ENCODE measurements at regions not wholly inside any gene's neighbourhood (a gene's known extent, or its start where the extent isn't known, plus 50 kb on each side); places are given as distances from the start of the nearest gene placed in this dataset.
A peak's percentile ranks its signal among the peaks of the same experiment; 100 is the strongest.

- DNase-seq = no peak
Observed at GRCh38 chr15:39161096-39161495, 419.8 kb upstream of the THBS1 start.

- DNase-seq = no peak
Observed at GRCh38 chr15:39165020-39165706, 415.7 kb upstream of the THBS1 start.

- no peak for DNase-seq
Observed at GRCh38 chr15:39167164-39168058, 413.5 kb upstream of the THBS1 start.

GRCh38 chr15:39171944-39172368 is 408.9 kb upstream of the THBS1 start:
- DNase-seq = peak; percentile 94

GRCh38 chr15:39172380-39173281 is 408.2 kb upstream of the THBS1 start:
- peak; percentile 14 for DNase-seq

GRCh38 chr15:39173426-39173825 is 407.5 kb upstream of the THBS1 start:
- no peak for DNase-seq

- no peak for DNase-seq
Observed at GRCh38 chr15:39174332-39174731, 406.5 kb upstream of the THBS1 start.

GRCh38 chr15:39176030-39176429 is 404.8 kb upstream of the THBS1 start:
- no peak for DNase-seq

- DNase-seq = no peak
Observed at GRCh38 chr15:39177561-39177960, 403.3 kb upstream of the THBS1 start.

GRCh38 chr15:39180030-39180429 is 400.8 kb upstream of the THBS1 start:
- no peak for DNase-seq

GRCh38 chr15:39180483-39180933 is 400.4 kb upstream of the THBS1 start:
- no peak for DNase-seq

GRCh38 chr15:39181056-39181747 is 399.7 kb upstream of the THBS1 start:
- no peak for DNase-seq

GRCh38 chr15:39181940-39182339 is 398.9 kb upstream of the THBS1 start:
- no peak for DNase-seq

GRCh38 chr15:39183164-39183881 is 397.6 kb upstream of the THBS1 start:
- DNase-seq = no peak

- DNase-seq = no peak
Observed at GRCh38 chr15:39184701-39185390, 396.0 kb upstream of the THBS1 start.

- no peak for DNase-seq
Observed at GRCh38 chr15:39188314-39188713, 392.6 kb upstream of the THBS1 start.

- DNase-seq = no peak
Observed at GRCh38 chr15:39188930-39189329, 391.9 kb upstream of the THBS1 start.

GRCh38 chr15:39191871-39192291 is 389.0 kb upstream of the THBS1 start:
- DNase-seq = no peak

GRCh38 chr15:39192351-39192750 is 388.5 kb upstream of the THBS1 start:
- DNase-seq = no peak

- no peak for DNase-seq
Observed at GRCh38 chr15:39192979-39193560, 387.8 kb upstream of the THBS1 start.

GRCh38 chr15:39193611-39194010 is 387.3 kb upstream of the THBS1 start:
- no peak for DNase-seq
